Tibial artery (tissue), 4 donors: ENCODE measurements at regions not wholly inside any gene's neighbourhood (a gene's known extent, or its start where the extent isn't known, plus 50 kb on each side); places are given as distances from the start of the nearest gene placed in this dataset.
"Not testable (repeated sequence)": the region's sequence is repeated elsewhere in the genome, so short reads cannot be mapped to it uniquely, and the experiment has no call there.

Experiments
- DNase-seq, 2 donors: peaks; one replicate each; pipeline ENCODE4 v3.0.0-alpha.2; 2019
- H3K27ac ChIP-seq, 2 donors: fragments of 200-600 bp; sonication (generic) in 1 of 2; 1 replicate in 1 of 2; 2 replicates in 1 of 2; pipeline ENCODE4 v1.5.1; 2018 to 2019; ENCODE audit warnings: mild to moderate bottlenecking in 1 of 2
- H3K27me3 ChIP-seq, 2 donors: fragments of 200-600 bp; sonication (generic) in 1 of 2; one replicate each; pipeline versions ENCODE4 v1.5.1 to v1.6.0; 2016 to 2019
- H3K36me3 ChIP-seq, 3 donors: fragments of 200-600 bp; sonication (generic) in 2 of 3; one replicate each; pipeline ENCODE4 v1.5.1; 2016 to 2019; ENCODE audit warnings: mild to moderate bottlenecking in 2 of 3
- H3K4me1 ChIP-seq, 4 donors: fragments of 200-600 bp; sonication (generic) in 2 of 4; 1 replicate in 3 of 4; 2 replicates in 1 of 4; pipeline ENCODE4 v1.5.1; 2016 to 2019
- H3K4me3 ChIP-seq, 2 donors: fragments of 200-600 bp; sonication (generic) in 1 of 2; 1 replicate in 1 of 2; 2 replicates in 1 of 2; pipeline ENCODE4 v1.5.1; 2018 to 2019; ENCODE audit warnings: mild to moderate bottlenecking in 2 of 2
- H3K9me3 ChIP-seq, 3 donors: fragments of 200-600 bp; sonication (generic) in 1 of 3; one replicate each; pipeline ENCODE4 v1.5.1; 2016 to 2019
- intact Hi-C: fragments of 100-400 bp; cut with DNase I; formaldehyde crosslinking; loops from one replicate; pipeline ENCODE4 v1.15.0; 2023; ENCODE audit warnings: low total_unique reads
- TF ChIP-seq, protein P1 (sequence below), 2 experiments: fragments of 200-600 bp in 1 of 2; fragments of 450-650 bp in 1 of 2; IDR thresholded peaks; one replicate each; pipeline ENCODE4 v1.5.1; 2017 to 2019; ENCODE audit warnings: antibody characterized with exemption in 2 of 2, mild to moderate bottlenecking in 1 of 2, moderate library complexity in 1 of 2

GRCh38 chr3:4197670-4198069, 105.5 kb upstream of the SETMAR start:
- H3K36me3 ChIP-seq: no peaks in the 10 kb centered on the region
- intact Hi-C loops: no loop called here
- no peak overlapping the region for H3K27ac ChIP-seq
- H3K4me1 ChIP-seq: no peaks in the 10 kb centered on the region
- no peak overlapping the region for H3K4me3 ChIP-seq
- TF ChIP-seq, protein P1, sequence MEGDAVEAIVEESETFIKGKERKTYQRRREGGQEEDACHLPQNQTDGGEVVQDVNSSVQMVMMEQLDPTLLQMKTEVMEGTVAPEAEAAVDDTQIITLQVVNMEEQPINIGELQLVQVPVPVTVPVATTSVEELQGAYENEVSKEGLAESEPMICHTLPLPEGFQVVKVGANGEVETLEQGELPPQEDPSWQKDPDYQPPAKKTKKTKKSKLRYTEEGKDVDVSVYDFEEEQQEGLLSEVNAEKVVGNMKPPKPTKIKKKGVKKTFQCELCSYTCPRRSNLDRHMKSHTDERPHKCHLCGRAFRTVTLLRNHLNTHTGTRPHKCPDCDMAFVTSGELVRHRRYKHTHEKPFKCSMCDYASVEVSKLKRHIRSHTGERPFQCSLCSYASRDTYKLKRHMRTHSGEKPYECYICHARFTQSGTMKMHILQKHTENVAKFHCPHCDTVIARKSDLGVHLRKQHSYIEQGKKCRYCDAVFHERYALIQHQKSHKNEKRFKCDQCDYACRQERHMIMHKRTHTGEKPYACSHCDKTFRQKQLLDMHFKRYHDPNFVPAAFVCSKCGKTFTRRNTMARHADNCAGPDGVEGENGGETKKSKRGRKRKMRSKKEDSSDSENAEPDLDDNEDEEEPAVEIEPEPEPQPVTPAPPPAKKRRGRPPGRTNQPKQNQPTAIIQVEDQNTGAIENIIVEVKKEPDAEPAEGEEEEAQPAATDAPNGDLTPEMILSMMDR (IDR thresholded peaks at IDR 0.05): no peak
- DNase-seq: no peak
- no peaks in the 10 kb centered on the region for H3K27me3 ChIP-seq
- no peaks in the 10 kb centered on the region for H3K9me3 ChIP-seq

- no peak overlapping the region for H3K4me3 ChIP-seq
- intact Hi-C loops: no loop called here
- no peaks in the 10 kb centered on the region for H3K4me1 ChIP-seq
- H3K36me3 ChIP-seq: no peaks in the 10 kb centered on the region
- H3K9me3 ChIP-seq: no peaks in the 10 kb centered on the region
- H3K27ac ChIP-seq: no peak overlapping the region
- TF ChIP-seq, protein P1 (IDR thresholded peaks at IDR 0.05): no peak
- DNase-seq: no peak
- H3K27me3 ChIP-seq: no peaks in the 10 kb centered on the region
Observed at GRCh38 chr3:4198491-4198890, 104.7 kb upstream of the SETMAR start.

GRCh38 chr3:4204776-4205175, 98.4 kb upstream of the SETMAR start:
- H3K36me3 ChIP-seq, H3K4me3 ChIP-seq, intact Hi-C loops, H3K9me3 ChIP-seq, H3K27me3 ChIP-seq, H3K4me1 ChIP-seq, H3K27ac ChIP-seq, DNase-seq: not testable (repeated sequence)

DNA sequence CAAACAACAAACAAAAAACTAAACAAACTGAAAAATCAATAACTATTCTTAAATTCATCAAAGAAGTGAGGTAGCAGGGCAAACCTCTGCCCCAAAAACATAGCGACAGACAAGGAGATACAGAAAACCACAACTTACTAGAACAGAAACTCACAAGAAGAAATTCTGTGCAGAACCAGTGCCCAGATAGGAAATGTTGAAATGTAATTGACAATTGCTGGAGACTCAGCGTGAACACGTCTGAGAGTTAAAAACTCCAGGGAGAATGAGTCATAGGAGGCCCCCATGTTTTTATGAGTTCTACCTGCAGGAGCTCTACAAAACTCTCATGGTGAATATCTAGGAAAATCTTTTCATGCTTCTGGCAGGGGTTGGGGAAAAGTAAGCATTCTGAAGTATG, 95.5 kb upstream of the SETMAR start:
- H3K27ac ChIP-seq: no peak overlapping the region
- DNase-seq: no peak
- peaks cover 0 to 5% (median 2%) of the 10 kb centered on the region in 3 donors for H3K9me3 ChIP-seq
- TF ChIP-seq, protein P1 (IDR thresholded peaks at IDR 0.05): no peak
- H3K27me3 ChIP-seq: no peaks in the 10 kb centered on the region
- no peaks in the 10 kb centered on the region for H3K4me1 ChIP-seq
- H3K36me3 ChIP-seq: no peaks in the 10 kb centered on the region
- intact Hi-C loops: no loop called here
- H3K4me3 ChIP-seq: no peak overlapping the region

DNA sequence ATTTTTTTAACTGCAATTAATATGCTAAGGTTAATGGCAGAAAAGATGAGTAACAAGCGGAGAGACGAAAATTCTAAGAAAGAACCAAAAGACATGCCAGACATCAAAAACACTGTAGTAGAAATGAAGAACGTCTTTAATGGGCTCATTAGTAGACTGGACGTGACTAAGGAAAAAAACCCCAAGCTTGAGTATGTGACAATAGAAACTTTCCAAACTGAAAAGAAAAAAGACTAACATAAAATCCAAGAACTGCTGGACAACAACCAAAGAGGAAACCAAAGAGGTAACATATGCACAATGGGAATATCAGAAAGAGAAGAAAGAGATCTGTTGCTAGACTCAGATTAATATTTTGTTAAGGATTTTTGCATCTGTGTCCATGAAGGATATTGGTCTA, 94.6 kb upstream of the SETMAR start:
- TF ChIP-seq, protein P1 (IDR thresholded peaks at IDR 0.05): no peak
- no peak overlapping the region for H3K27ac ChIP-seq
- no peaks in the 10 kb centered on the region for H3K27me3 ChIP-seq
- peaks cover 0 to 11% (median 8%) of the 10 kb centered on the region in 3 donors for H3K9me3 ChIP-seq
- H3K4me1 ChIP-seq: no peaks in the 10 kb centered on the region
- H3K36me3 ChIP-seq: no peaks in the 10 kb centered on the region
- intact Hi-C loops: no loop called here
- no peak overlapping the region for H3K4me3 ChIP-seq
- DNase-seq: no peak

DNA sequence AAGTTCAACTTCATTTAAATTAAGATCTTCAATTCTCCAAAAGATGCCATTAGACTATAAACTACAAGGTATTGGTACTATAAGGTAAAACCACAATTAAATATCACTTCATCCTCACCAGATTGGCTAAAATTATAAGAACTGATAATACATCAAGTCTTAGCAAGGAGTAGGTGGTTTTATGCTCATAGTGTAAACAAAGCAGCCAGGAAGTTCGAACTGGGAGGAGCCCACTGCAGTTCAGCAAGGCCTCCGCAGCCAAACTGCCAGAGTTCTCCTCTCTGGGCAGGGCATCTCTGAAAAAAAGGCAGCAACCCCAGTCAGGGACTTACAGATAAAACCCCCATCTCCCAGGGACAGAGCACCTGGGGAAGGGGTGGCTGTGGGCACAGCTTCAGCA, 91.6 kb upstream of the SETMAR start:
- Histone ChIP-seq H3K27ac (no peak overlapping the region), H3K36me3 (no peaks in the 10 kb centered on the region), H3K4me3 (no peak overlapping the region), H3K9me3 (peaks cover 0 to 27% (median 8%) of the 10 kb centered on the region in 3 donors), H3K4me1 (no peaks in the 10 kb centered on the region), H3K27me3 (no peaks in the 10 kb centered on the region)
- TF ChIP-seq, protein P1 (IDR thresholded peaks at IDR 0.05): no peak
- intact Hi-C loops: no loop called here
- no peak for DNase-seq

GRCh38 chr3:4213420-4213819, 89.7 kb upstream of the SETMAR start:
- peaks cover 0 to 27% (median 8%) of the 10 kb centered on the region in 3 donors for H3K9me3 ChIP-seq
- H3K27me3 ChIP-seq, H3K4me1 ChIP-seq, H3K36me3 ChIP-seq, intact Hi-C loops, H3K27ac ChIP-seq, DNase-seq, H3K4me3 ChIP-seq: not testable (repeated sequence)

DNA sequence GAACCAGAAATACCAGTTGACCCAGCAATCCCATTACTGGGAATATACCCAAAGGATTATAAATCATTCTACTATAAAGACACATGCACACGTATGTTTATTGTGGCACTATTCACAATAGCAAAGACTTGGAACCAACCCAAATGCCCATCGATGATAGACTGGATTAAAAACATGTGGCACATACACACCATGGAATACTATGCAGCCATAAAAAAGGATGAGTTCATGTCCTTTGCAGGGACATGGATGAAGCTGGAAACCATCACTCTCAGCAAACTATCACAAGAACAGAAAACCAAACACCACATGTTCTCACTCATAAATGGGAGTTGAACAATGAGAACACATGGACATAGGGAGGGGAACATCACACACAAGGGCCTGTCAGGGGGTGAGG, 86.2 kb upstream of the SETMAR start:
- not testable (repeated sequence) for H3K4me3 ChIP-seq

More for the DNA sequence above, 86.2 kb upstream of the SETMAR start:
- H3K27me3 ChIP-seq, DNase-seq, H3K36me3 ChIP-seq, H3K27ac ChIP-seq, H3K4me1 ChIP-seq, intact Hi-C loops: not testable (repeated sequence)
- H3K9me3 ChIP-seq: peaks cover 0 to 27% (median 8%) of the 10 kb centered on the region in 3 donors
